Right lobe of liver (tissue), 6 donors: ENCODE measurements at regions not wholly inside any gene's neighbourhood (a gene's known extent, or its start where the extent isn't known, plus 50 kb on each side); places are given as distances from the start of the nearest gene placed in this dataset.

Experiments
- ATAC-seq, 4 donors: fragments of 200-7000 bp; cut with Tn5 transposase; one replicate each; pipeline ENCODE4 v1.9.1; 2020; ENCODE audit warnings: mild to moderate bottlenecking in 4 of 4, moderate library complexity in 4 of 4
- DNase-seq, 3 donors: peaks; one replicate each; pipeline ENCODE4 v3.0.0-alpha.2; 2020
- H3K27ac ChIP-seq, 3 donors: fragments of 200-600 bp; one replicate each; pipeline ENCODE4 v1.8.0; 2022
- H3K27me3 ChIP-seq, 2 donors: fragments of 200-600 bp; one replicate each; pipeline ENCODE4 v1.8.0; 2022
- H3K36me3 ChIP-seq, 4 donors: fragments of 200-600 bp; sonication (generic) in 1 of 4; one replicate each; pipeline versions ENCODE4 v1.5.1 to v1.8.0; 2017 to 2022; ENCODE audit warnings: control low read depth in 1 of 4
- H3K4me1 ChIP-seq, 4 donors: fragments of 200-600 bp; sonication (generic) in 1 of 4; one replicate each; pipeline versions ENCODE4 v1.5.1 to v1.8.0; 2017 to 2022; ENCODE audit warnings: control low read depth in 1 of 4
- H3K4me3 ChIP-seq, 3 donors: fragments of 200-600 bp; one replicate each; pipeline ENCODE4 v1.8.0; 2022
- H3K9me3 ChIP-seq, 4 donors: fragments of 200-600 bp; sonication (generic) in 1 of 4; one replicate each; pipeline versions ENCODE4 v1.5.1 to v1.8.0; 2017 to 2022; ENCODE audit warnings: control low read depth in 1 of 4
- POLR2A ChIP-seq: fragments of 450-650 bp; IDR thresholded peaks from one replicate; pipeline ENCODE4 v1.6.1; 2017; ENCODE audit warnings: antibody characterized with exemption, mild to moderate bottlenecking
- WGBS: methylation state at CpG from one replicate; pipeline ENCODE4 v1.1.6; 2018; ENCODE audit warnings: low coverage, low lambda C conversion rate; ENCODE audit not compliant: insufficient coverage; ENCODE audit errors: missing lambda C conversion rate; 5-methylcytosine and 5-hydroxymethylcytosine counted together
- intact Hi-C, 2 donors: fragments of 100-400 bp; cut with DNase I; formaldehyde crosslinking; loops; one replicate each; pipeline versions ENCODE4 v1.11.2 to v1.14.1; 2022
- TF ChIP-seq, protein P1 (sequence below), 4 donors: fragments of 200-600 bp in 3 of 4; fragments of 450-650 bp in 1 of 4; IDR thresholded peaks; one replicate each; pipeline versions ENCODE4 v1.5.1 to v1.8.0; 2016 to 2022; ENCODE audit warnings: antibody characterized with exemption in 4 of 4, mild to moderate bottlenecking in 2 of 4
- donor health status: DM: no; HTN: yes; CAD: no.
- donor health status: DM: no; HTN: no; CAD: no.
- donor health status: DM: no; HTN: no; CAD: no.
- donor health status: DM: no; HTN: yes; CAD: no.
- donor health status: DM: no; HTN: yes; CAD: no.

- H3K27me3 ChIP-seq = no peaks in the 10 kb centered on the region
- no peak overlapping the region for H3K27ac ChIP-seq
- H3K9me3 ChIP-seq = no peaks in the 10 kb centered on the region
- H3K4me1 ChIP-seq = no peaks in the 10 kb centered on the region
- TF ChIP-seq, protein P1, sequence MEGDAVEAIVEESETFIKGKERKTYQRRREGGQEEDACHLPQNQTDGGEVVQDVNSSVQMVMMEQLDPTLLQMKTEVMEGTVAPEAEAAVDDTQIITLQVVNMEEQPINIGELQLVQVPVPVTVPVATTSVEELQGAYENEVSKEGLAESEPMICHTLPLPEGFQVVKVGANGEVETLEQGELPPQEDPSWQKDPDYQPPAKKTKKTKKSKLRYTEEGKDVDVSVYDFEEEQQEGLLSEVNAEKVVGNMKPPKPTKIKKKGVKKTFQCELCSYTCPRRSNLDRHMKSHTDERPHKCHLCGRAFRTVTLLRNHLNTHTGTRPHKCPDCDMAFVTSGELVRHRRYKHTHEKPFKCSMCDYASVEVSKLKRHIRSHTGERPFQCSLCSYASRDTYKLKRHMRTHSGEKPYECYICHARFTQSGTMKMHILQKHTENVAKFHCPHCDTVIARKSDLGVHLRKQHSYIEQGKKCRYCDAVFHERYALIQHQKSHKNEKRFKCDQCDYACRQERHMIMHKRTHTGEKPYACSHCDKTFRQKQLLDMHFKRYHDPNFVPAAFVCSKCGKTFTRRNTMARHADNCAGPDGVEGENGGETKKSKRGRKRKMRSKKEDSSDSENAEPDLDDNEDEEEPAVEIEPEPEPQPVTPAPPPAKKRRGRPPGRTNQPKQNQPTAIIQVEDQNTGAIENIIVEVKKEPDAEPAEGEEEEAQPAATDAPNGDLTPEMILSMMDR (IDR thresholded peaks at IDR 0.05) = no peak
- no peak for TF ChIP-seq POLR2A
- H3K4me3 ChIP-seq = no peak overlapping the region
- 89% methylated on average over 6 of the region's 6 CpGs for WGBS
- DNase-seq (no peak), ATAC-seq (no peak)
- H3K36me3 ChIP-seq = no peaks in the 10 kb centered on the region
- intact Hi-C loops = no loop called here
These were observed 96.5 kb upstream of the SALL4 start for GRCh38 chr20:51898788-51899187.

DNA sequence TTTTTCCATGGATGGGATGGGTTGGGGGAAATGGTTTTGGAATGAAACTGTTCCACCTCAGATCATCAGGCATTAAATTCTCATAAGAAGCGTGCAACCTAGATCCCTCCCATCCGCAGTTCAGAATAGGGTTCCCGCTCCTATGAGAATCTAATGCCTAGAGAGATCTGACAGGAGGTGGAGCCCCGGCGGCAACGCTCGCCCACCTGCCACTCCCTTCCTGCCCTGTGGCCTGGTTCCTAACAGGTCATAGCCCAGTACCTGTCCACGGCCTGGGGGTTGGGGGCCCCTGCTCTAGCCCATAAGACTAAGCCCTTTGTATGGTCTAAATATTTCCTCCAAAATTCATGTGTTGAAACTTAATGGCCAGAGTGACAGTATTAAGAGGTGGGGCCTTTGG lies 92.3 kb upstream of the SALL4 start:
- WGBS = 68% methylated on average over 3 of the region's 8 CpGs
- DNase-seq = peak in 1 of 3 donors; percentile 21
- TF ChIP-seq POLR2A = no peak
- TF ChIP-seq, protein P1 (IDR thresholded peaks at IDR 0.05) = no peak

DNA sequence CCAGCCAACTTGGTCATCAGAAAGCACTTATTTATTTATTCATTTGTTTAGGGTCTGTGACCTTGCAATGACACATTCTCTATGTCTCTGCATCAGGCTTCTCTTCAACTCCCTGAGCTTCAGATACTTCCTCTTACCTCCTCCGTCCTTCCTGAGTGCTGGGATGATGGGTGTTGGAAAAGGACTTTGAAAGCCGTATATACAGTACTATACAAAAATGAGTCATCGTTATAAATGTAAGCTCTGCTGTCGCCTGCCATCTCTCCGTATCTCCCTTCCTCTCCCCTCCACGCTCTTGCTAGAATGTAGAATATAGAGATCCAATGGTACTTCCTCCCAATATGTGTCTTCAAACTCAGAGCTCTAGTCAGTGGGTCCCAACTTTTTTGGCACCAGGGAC lies 91.9 kb upstream of the SALL4 start:
- DNase-seq = no peak
- intact Hi-C loops = no loop called here
- Histone ChIP-seq H3K4me1 (no peaks in the 10 kb centered on the region), H3K9me3 (no peaks in the 10 kb centered on the region), H3K27ac (no peak overlapping the region), H3K4me3 (no peak overlapping the region), H3K36me3 (no peaks in the 10 kb centered on the region), H3K27me3 (no peaks in the 10 kb centered on the region)
- 77% methylated on average over 6 of the region's 6 CpGs for WGBS
- TF ChIP-seq POLR2A = no peak
- TF ChIP-seq, protein P1 (IDR thresholded peaks at IDR 0.05) = no peak
- ATAC-seq = no peak

More for the DNA sequence above, 92.3 kb upstream of the SALL4 start:
- Histone ChIP-seq H3K27me3 (no peaks in the 10 kb centered on the region), H3K36me3 (no peaks in the 10 kb centered on the region), H3K27ac (no peak overlapping the region), H3K9me3 (no peaks in the 10 kb centered on the region), H3K4me3 (no peak overlapping the region), H3K4me1 (no peaks in the 10 kb centered on the region)
- intact Hi-C loops = no loop called here
- no peak for ATAC-seq

DNA sequence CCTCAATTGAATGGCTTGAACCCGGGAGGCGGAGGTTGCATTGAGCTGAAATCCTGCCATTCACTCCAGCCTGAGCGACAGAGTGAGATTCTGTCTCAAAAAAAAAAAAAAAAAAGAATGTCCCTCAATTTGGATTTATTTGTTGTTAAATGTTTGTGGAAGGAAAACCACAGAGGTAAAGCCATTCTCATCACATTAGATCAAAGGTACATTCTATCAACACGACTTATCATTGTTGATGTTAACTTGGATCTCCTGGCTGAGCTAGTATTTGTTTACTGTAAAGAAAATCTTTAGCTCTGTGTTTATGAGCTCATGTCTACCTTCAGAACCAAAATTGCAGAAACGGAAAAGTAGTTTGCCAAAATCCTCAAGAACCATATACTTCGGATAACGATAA lies 91.4 kb upstream of the SALL4 start:
- H3K27ac ChIP-seq = no peak overlapping the region
- 29% methylated on average over 7 of the region's 7 CpGs for WGBS
- DNase-seq = no peak
- no peak for TF ChIP-seq POLR2A
- TF ChIP-seq, protein P1 (IDR thresholded peaks at IDR 0.05) = no peak
- H3K36me3 ChIP-seq = no peaks in the 10 kb centered on the region
- H3K4me1 ChIP-seq = no peaks in the 10 kb centered on the region
- intact Hi-C loops = no loop called here
- no peaks in the 10 kb centered on the region for H3K27me3 ChIP-seq
- no peak for ATAC-seq
- no peaks in the 10 kb centered on the region for H3K9me3 ChIP-seq
- no peak overlapping the region for H3K4me3 ChIP-seq

DNA sequence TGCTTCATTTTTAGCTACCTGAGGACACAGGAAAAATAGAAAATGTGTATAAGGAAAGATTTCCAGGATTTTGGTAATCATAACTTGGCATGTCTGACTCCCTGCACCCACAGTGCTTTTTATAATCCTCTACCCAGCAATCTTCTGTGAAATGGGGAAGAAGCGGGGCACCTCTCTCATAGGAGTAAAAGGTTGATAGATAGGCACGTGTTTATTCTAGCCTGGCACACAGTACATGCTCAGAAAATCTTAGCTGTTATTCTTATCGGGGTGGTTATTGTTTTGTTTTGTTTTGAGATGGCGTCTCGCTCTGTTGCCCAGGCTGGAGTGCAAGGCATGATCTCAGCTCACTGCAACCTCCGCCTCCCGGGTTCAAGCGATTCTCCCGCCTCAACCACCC lies 87.7 kb upstream of the SALL4 start:
- H3K4me1 ChIP-seq = no peaks in the 10 kb centered on the region
- H3K36me3 ChIP-seq = no peaks in the 10 kb centered on the region
- ATAC-seq (no peak), DNase-seq (no peak)
- no peaks in the 10 kb centered on the region for H3K9me3 ChIP-seq
- H3K27me3 ChIP-seq = no peaks in the 10 kb centered on the region
- no peak overlapping the region for H3K4me3 ChIP-seq
- TF ChIP-seq, protein P1 (IDR thresholded peaks at IDR 0.05) = no peak
- TF ChIP-seq POLR2A = no peak
- 73% methylated on average over 5 of the region's 9 CpGs for WGBS
- intact Hi-C loops = no loop called here
- H3K27ac ChIP-seq = no peak overlapping the region
